ENCODE measurements at regions not wholly inside any gene's neighbourhood (a gene's known extent, or its start where the extent isn't known, plus 50 kb on each side); places are given as distances from the start of the nearest gene placed in this dataset.

GRCh38 chr15:96578393-96578792 is 247.9 kb downstream of the NR2F2 start:
- no peak for ATAC-seq
- TF ChIP-seq RARB (CRISPR knock-in tag; IDR thresholded peaks at IDR 0.05): no peak
- TF ChIP-seq ZC3H10 (CRISPR knock-in tag; IDR thresholded peaks at IDR 0.05): no peak
- no peak for TF ChIP-seq PPARA (CRISPR knock-in tag; IDR thresholded peaks at IDR 0.05; ENCODE audit: borderline replicate concordance)
- TF ChIP-seq ZFP30 (CRISPR knock-in tag; IDR thresholded peaks at IDR 0.05): no peak
- no peak for TF ChIP-seq CREB5 (CRISPR knock-in tag; IDR thresholded peaks at IDR 0.05; ENCODE audit: low read depth)
- peak; percentile 79; the same call in 1 of the 2 replicates for TF ChIP-seq TCF4 (CRISPR knock-in tag; IDR thresholded peaks at IDR 0.05; ENCODE audit: borderline replicate concordance)
- TF ChIP-seq BACH2 (CRISPR knock-in tag; IDR thresholded peaks at IDR 0.05; ENCODE audit: borderline replicate concordance): no peak
- TF ChIP-seq ARNTL (CRISPR knock-in tag; IDR thresholded peaks at IDR 0.05; ENCODE audit: borderline replicate concordance, low read depth): no peak
- TF ChIP-seq GLIS3 (CRISPR knock-in tag; IDR thresholded peaks at IDR 0.05): no peak

- no peak for TF ChIP-seq CSDC2 (CRISPR knock-in tag; IDR thresholded peaks at IDR 0.05)
- no peak for TF ChIP-seq ZFP3 (CRISPR knock-in tag; IDR thresholded peaks at IDR 0.05)
- no peak for TF ChIP-seq GLIS3 (CRISPR knock-in tag; IDR thresholded peaks at IDR 0.05)
- no peak for TF ChIP-seq ZNF565 (CRISPR knock-in tag; conservative IDR thresholded peaks at IDR 0.05; ENCODE audit: low read depth)
- TF ChIP-seq ZC3H10 (CRISPR knock-in tag; IDR thresholded peaks at IDR 0.05): no peak
- no peak for TF ChIP-seq ZNF8 (CRISPR knock-in tag; IDR thresholded peaks at IDR 0.05)
- TF ChIP-seq POU6F1 (CRISPR knock-in tag; IDR thresholded peaks at IDR 0.05; ENCODE audit: borderline replicate concordance, low read depth): no peak
- TF ChIP-seq ISL1 (CRISPR knock-in tag; IDR thresholded peaks at IDR 0.05): no peak
- no peak for TF ChIP-seq CREB5 (CRISPR knock-in tag; IDR thresholded peaks at IDR 0.05; ENCODE audit: low read depth)
- no peak for TF ChIP-seq TSHZ2 (CRISPR knock-in tag; IDR thresholded peaks at IDR 0.05)
- TF ChIP-seq ZFP30 (CRISPR knock-in tag; IDR thresholded peaks at IDR 0.05): no peak
- no peak for ATAC-seq
Measured at GRCh38 chr15:96581371-96581770, 250.9 kb downstream of the NR2F2 start.

- TF ChIP-seq TCF4 (CRISPR knock-in tag; IDR thresholded peaks at IDR 0.05; ENCODE audit: borderline replicate concordance) (no peak), CREB5 (CRISPR knock-in tag; IDR thresholded peaks at IDR 0.05; ENCODE audit: low read depth) (no peak), ZFP3 (CRISPR knock-in tag; IDR thresholded peaks at IDR 0.05) (no peak), ZC3H10 (CRISPR knock-in tag; IDR thresholded peaks at IDR 0.05) (no peak), CSDC2 (CRISPR knock-in tag; IDR thresholded peaks at IDR 0.05) (no peak), BACH2 (CRISPR knock-in tag; IDR thresholded peaks at IDR 0.05; ENCODE audit: borderline replicate concordance) (no peak), ARNTL (CRISPR knock-in tag; IDR thresholded peaks at IDR 0.05; ENCODE audit: borderline replicate concordance, low read depth) (no peak), TSHZ2 (CRISPR knock-in tag; IDR thresholded peaks at IDR 0.05) (no peak), CSRNP3 (CRISPR knock-in tag; IDR thresholded peaks at IDR 0.05) (no peak), ISL1 (CRISPR knock-in tag; IDR thresholded peaks at IDR 0.05) (no peak), ZNF565 (CRISPR knock-in tag; conservative IDR thresholded peaks at IDR 0.05; ENCODE audit: low read depth) (no peak), TOX (CRISPR knock-in tag; IDR thresholded peaks at IDR 0.05; ENCODE audit: borderline replicate concordance) (no peak), SNAI2 (CRISPR knock-in tag; IDR thresholded peaks at IDR 0.05) (no peak)
- no peak for ATAC-seq
Measured at GRCh38 chr15:96582473-96582872, 252.0 kb downstream of the NR2F2 start.

All from SK-N-SH treated with all-trans-retinoic acid at 6 μM for 48 hours (cell line).